AG09309 (cell line): ENCODE measurements at regions not wholly inside any gene's neighbourhood (a gene's known extent, or its start where the extent isn't known, plus 50 kb on each side); places are given as distances from the start of the nearest gene placed in this dataset.

Source experiments
- DNase-seq: peaks from one replicate; pipeline ENCODE4 v3.0.0-alpha.2; 2010; ENCODE audit warnings: low read depth
- H3K4me3 ChIP-seq: 2 replicates; pipeline ENCODE4 v1.5.1; 2011; ENCODE audit warnings: mild to moderate bottlenecking, low read depth, low read length, moderate library complexity; ENCODE audit not compliant: control insufficient read depth
- TF ChIP-seq, protein P1 (sequence below): IDR thresholded peaks from 2 replicates; pipeline ENCODE4 v1.5.1; 2011; ENCODE audit warnings: mild to moderate bottlenecking, low read depth, low read length, inconsistent platforms; ENCODE audit not compliant: insufficient read depth, control insufficient read depth; ENCODE audit errors: missing control alignments

DNA sequence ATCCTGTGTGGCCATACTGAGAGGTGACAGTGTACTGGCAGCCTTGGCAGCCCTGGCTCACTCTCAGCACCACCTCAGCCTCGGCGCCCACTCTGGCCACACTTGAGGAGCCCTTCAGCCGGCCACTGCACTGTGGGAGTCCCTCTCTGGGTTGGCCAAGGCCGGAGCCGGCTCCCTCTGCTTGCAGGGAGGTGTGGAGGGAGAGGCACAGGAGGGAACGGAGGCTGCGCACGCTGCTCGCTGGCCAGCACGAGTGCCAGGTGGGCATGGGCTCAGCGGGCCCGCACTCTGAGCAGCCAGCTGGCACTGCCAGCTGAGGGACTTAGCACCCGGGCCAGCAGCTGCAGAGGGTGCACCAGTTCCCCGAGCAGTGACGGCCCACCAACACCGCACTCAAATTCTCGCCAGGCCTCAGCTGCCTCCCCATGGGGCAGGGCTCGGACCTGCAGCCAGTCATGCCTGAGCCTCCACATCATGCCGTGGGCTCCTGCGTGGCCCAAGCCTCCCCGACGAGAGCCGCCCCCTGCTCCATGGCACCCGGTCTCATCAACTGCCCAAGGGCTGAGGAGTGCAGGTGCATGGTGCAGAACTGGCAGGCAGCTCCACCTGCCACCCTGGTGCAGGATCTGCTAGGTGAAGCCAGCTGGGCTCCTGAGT, 184.4 kb upstream of the TOX3 start:
- TF ChIP-seq, protein P1, sequence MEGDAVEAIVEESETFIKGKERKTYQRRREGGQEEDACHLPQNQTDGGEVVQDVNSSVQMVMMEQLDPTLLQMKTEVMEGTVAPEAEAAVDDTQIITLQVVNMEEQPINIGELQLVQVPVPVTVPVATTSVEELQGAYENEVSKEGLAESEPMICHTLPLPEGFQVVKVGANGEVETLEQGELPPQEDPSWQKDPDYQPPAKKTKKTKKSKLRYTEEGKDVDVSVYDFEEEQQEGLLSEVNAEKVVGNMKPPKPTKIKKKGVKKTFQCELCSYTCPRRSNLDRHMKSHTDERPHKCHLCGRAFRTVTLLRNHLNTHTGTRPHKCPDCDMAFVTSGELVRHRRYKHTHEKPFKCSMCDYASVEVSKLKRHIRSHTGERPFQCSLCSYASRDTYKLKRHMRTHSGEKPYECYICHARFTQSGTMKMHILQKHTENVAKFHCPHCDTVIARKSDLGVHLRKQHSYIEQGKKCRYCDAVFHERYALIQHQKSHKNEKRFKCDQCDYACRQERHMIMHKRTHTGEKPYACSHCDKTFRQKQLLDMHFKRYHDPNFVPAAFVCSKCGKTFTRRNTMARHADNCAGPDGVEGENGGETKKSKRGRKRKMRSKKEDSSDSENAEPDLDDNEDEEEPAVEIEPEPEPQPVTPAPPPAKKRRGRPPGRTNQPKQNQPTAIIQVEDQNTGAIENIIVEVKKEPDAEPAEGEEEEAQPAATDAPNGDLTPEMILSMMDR, result no peak
- no peak for DNase-seq
- no peak overlapping the region for H3K4me3 ChIP-seq

- H3K4me3 ChIP-seq, result no peak overlapping the region
- TF ChIP-seq, protein P1, result no peak
Observed at GRCh38 chr16:52729731-52730130, 182.8 kb upstream of the TOX3 start.

DNA sequence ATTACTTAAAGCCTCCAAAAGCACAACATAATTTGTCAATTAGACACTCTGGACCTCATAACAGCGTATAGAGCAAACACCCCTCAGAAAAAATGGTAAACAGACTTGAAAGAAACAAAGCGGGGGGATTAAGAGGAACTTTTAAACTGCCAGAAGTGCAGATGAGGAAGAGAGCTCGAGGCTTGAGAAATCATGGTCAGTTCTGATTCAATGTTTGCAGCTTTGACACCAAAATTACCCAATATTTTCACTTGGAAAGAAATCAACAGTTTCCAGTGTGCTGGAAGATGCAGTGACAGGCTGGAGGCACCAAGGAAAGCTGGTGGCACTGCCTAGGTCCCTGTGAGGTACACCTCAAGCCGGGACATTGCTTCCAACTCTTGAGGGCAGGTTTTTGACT, 180.9 kb upstream of the TOX3 start:
- no peak for DNase-seq
- TF ChIP-seq, protein P1, result no peak
- H3K4me3 ChIP-seq, result no peak overlapping the region

More at GRCh38 chr16:52729731-52730130, 182.8 kb upstream of the TOX3 start:
- DNase-seq, result no peak

DNA sequence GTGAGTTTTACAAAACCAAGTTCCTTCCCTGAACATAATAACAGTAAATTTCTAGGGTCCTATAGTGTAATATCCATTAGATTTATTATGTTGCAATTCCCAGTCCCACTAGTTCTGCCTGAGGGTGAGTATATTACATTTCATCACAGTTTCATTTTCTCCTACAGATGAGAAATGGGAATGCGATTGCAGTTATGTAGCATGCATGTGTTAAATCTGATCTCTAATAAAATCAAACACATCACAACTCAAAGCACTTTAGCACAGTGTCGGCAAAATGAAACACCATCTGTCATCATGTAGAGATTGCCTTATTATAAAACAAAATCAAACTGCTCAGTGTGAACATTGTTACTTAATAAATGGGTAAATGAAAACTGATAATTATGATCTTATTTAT, 180.5 kb upstream of the TOX3 start:
- no peak overlapping the region for H3K4me3 ChIP-seq
- TF ChIP-seq, protein P1, result no peak
- no peak for DNase-seq

DNA sequence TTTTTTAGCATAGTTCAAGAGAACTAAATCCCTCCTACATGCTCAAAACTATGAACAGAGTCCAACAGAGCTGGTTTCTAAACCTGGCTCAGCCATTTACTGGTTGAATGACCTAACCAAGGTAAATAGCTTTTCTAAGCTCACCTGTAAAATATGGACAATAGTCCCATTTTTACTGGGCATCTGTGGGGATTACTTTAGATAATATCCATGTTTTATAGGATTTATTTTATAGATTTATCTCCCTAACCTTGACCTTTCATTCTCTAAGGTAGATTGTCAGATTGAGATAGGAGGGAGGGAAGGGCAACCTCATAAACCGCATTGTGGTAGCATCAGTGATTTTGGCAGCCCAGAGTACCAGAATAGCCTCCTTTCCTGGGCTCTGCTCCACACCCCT, 178.5 kb upstream of the TOX3 start:
- no peak overlapping the region for H3K4me3 ChIP-seq
- no peak for DNase-seq
- TF ChIP-seq, protein P1, result no peak

DNA sequence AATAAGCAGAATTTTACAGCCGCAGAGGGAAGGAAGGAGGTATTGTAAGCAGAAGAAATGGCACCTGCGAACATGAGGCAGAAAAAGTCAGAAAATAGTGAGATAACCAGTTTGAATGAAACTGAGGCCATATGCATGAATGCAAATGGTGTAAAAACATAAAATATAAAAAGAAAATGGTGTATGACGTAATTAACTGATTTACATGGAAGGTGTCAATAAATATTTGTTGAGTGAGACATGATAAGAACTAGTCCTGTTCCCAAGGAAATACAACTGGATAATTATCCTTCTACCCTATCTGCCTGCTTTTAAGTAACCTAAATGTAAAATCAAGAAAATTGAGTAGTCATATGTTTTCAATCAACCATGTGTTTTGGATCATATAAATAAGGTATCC, 178.1 kb upstream of the TOX3 start:
- TF ChIP-seq, protein P1, result no peak
- DNase-seq, result no peak

More for the DNA sequence above, 178.1 kb upstream of the TOX3 start:
- no peak overlapping the region for H3K4me3 ChIP-seq
